NCI-H146 treated with DMSO at 0.1 percent for 48 hours (cell line): ENCODE measurements at regions not wholly inside any gene's neighbourhood (a gene's known extent, or its start where the extent isn't known, plus 50 kb on each side); places are given as distances from the start of the nearest gene placed in this dataset.

Source experiments
- DNase-seq: peaks from one replicate; lab custom pipeline; 2025; ENCODE audit not compliant: unreplicated experiment; lab: John Stamatoyannopoulos, UW

DNA sequence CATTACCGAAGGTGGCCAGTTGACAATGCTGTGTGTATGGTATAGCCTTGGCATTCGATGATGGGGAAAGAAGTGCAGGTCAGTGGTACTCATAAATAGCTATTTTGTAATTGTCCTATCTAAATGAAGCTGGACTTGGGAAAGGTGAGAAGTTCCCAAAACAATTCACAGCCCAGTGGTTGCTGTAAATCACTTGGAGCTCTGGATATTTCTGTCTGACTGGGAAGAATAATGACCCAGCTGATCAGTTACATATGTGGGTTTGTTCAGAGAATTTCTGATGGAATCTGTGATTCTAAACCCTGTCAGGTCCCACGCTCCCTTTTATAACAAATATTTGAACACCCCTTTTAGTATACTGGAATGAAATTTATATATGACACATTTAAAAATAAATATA, 133.9 kb upstream of the PFN2 start:
- no peak for DNase-seq

DNA sequence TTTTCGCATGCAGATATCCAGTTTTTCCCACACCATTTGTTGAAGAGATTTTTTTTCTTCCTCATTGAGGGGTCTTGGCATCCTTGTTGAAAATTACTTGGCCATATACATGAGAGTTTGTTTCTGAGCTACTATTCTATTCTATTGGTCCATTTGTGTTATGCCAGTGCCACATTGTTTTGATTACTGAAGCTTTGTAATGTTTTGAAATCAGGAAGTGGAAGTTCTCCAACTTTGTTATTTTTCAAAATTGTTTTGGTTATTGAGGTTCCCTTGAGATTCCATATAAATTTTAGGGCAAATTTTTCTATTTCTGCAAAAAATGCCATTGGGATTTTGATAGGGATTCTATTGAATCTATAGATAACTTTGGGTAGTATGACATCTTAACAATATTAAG, 130.3 kb upstream of the PFN2 start:
- DNase-seq, result no peak

DNA sequence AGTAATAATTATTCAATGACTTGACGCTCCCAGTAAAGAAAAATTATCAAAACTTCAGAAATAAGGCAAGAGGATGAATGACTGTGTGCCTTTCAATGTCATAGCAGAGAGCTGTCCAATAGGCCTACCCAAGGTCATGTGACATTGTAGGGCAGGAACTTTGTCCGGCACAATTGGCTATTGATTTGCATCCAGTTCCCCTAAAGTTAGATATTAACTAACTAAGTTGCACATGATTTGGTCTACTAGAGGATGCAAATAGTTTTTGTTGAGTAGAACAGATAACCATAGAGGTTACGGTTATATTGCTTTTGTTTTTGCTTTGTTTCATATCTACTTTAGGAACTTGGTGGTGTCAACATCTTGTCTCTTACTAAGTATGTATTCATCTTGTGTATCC, 127.9 kb upstream of the PFN2 start:
- no peak for DNase-seq

DNA sequence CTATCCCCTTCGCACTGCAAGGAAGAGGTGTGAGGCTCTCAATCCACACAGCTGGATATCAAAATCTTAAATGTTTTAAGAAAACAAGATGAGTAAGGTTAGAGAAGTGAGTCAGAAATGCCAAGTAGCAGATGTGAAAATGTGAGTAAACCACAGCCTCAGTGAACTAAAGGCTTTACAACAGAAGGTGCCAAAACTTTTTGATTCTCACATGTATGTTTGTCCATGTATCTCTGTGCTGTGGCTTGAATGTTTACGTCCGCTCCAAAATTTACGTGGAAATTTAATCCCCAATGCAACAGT, 126.8 kb upstream of the PFN2 start:
- DNase-seq, result no peak

DNA sequence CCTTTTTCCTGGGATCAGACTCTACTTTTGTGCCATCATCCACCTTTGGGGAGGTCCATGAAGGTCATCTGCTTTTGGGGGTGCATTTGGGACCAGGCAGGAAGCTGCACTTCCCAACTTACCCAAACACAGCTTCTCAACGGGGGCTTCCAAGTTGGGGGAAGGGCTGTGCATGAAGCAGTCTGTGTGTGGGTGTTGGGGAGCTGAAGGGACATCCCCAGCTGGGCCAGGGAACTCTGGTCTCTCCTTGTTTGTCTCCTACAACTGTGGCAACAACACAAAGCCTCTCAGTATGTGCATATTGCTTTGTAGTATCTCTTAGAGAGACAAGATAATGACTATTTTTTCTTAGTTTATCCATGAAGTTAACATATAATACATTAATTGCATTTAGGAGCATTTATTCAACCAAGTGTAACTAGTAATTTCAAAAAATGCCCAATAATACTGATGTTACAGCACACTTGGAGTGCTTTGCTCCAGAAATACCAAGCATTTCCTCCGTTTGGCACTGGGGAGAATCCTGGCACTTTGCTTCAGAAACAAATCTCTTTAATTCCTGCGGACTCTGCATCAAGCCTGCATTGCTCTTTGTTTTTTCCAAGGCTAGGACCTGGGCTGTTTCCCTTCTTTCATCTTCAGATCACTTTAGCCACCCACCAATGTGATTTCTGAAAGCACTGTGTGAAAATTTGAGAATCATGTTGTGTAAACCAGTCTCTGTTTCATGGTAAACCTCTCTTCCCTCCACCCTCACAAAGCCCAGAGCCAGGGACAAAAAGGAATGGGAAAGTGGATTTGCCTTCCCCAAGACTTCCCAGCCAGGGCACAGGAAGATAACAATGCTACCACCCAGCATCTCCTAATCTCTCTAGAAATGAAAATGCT, 126.2 kb upstream of the PFN2 start:
- no peak for DNase-seq

DNA sequence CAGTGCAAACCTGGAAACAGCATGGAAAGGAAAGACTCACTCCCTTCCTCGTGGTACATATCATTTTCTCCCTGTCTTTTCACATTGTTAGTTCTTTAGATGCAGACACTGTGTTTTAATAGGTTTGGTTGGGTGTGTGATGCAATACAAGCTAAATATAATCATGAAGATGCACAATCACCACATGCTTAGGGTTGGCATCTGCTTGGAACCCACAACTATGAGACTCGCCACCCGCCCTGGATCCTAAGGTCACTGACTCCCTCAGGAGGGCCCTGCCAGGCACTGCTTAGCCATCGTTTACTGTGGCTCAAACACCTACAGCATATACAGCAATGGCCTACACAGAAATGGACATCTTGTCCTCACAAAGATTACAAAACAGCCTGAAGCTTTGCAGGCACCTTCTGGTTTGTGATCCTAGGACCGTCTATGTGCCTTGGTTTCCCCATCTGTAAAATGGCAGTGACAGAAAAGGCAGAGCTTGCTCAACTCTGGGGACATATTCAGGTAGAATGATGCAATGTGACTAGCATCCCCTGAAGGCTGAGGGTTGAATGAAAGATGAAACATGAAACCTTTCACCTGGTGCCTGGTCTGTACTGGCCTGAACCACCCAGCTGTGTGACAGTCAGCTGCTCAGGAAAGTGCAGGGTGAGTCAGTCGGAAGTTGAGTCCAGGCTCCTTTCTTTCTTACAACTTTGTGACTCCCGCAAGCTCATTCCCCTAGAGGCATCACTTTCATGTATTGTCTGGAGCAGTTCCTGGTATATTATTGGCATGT, 123.6 kb upstream of the PFN2 start:
- peak; percentile 95 for DNase-seq

DNA sequence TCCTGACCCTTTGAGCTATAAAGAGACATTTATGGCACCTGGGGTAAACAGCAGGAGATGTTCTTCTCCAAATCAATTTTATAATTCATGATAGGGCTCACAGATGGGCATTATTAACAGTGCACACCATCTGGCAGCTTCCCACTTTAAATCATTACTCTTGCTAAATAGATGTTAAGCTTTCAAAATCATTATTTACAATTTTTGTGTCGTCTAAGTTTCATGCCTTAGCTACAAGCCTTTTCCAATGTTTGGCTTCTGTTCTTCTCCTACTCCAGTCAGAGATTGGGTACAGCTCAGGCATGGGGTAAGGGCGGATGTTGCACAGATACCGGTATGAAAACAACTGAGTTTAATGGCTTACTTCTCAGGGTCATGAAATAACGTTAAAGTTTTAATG, 120.9 kb upstream of the PFN2 start:
- DNase-seq, result no peak

DNA sequence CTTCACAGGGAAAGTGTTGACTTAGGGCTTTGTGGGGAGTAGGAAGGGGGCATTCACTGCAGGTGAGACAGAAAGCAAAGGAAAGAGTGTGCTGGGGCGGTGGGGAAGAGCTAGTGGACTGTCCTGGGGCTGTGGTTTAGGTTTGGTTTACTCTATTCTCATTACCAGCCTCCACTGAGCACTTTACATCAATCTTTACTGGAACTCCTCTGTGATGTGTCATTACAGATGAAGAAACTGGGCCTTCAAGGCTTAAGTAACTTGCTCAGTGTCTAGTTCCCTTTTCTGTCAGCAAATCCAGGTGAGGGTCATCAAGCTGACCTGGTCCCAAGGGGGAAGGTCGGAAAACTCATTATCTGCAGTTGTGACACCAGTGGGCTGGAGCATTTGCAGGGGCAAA, 120.2 kb upstream of the PFN2 start:
- DNase-seq, result no peak

DNA sequence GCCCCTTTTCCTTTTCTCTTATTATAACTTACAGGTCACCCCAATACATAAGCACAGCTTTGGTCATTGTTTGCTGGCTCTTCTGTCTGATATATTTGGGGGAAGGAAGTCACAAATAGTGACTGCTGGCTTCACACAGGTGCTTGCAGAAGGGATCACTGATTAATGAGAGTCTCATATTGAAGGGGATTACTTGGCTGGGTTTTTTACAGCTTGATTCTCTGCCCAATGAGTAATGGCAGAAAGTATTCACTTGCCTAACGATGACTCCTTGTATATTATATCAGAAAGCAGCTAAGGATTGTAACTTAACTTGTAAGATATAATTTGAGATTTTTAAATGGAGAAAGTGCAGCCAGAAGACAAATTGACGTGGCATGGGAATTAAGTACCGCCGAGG, 119.3 kb upstream of the PFN2 start:
- no peak for DNase-seq

DNA sequence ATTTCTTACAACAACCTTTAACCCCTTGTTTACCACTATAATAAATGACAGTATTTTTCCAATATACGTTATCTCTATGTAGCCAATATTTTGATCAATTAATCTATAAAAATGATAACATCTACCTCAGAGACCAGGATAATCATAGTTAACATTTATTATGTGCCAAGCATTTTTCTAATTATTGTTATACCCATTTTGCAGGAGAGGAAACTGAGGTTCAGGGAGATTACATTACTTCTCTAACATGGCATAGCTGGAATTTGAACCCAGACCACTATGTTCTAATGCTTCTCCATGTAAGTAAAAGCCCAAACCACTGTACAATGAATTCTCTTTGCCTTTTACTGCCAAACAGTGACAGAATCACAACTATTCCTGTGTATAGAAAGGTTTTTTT, 113.4 kb upstream of the PFN2 start:
- no peak for DNase-seq

DNA sequence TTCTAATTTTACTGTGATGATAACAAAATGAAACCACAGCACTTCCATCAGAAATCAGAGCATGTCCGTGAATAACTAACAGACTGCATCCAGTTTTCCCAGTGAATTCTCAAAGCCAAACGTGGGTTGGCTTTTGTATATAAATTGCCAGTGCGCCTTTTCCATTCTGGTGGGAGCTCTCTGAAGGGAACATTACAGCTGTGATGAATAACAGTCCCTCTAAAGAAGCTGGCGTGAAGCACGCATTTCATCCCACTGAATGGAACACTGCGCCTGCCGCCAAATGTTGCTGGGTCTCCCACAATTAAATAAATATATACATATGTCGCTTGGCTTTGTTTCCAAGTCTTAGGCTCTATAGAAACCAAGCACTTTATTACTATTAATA, 113.0 kb upstream of the PFN2 start:
- DNase-seq, result no peak

DNA sequence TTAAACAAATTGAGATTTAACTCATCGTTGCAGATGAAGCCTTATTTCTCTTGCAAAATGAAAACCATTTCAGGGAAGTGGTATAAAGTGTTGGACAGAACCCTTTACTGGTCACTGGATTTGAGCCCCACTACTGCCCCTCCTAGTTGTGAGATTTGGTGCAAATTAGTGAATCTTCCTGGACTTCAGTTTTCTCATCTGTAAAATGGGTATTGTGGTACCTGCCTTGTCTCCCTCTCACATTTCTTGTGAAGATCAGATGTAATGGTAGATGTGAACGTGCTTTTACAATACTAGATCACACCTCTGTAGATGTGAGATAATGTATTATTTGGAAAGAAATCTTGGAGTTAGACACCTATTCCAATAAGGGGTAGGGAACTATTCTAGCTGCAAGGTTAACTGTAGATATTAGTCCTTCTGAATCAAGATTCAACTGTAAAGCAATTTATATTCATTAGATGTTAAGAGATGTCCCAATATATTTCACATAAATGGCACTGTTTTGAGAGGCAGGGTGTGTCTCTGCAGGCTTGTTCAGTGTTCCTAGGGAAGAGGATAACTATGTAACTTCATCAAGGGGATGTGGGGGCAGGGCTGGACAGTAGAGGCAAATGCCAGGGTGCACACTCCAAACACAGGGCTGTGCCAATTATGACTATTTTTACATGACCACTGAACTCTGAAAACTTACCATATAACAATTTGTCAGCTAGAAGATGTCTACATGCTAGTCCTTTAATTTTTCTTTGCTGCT, 112.4 kb upstream of the PFN2 start:
- DNase-seq, result no peak

DNA sequence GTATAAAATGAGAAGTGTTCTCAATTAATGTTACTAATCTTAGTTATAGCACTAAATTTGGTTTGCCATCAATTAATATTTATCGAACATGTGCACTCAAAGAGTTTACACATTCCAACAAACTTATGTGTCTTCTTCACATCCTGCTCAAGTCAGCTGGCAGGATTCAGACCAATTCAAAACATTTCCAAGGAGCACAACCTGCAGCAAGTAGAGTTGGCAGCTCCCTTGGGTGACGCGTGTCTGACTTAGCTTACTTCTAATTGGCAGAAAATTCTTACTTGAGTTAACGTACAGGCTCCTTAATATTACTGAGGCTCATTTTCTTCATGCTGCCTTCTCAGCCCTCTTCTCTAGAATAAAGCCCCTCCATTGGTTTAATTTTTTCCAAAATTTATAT, 110.4 kb upstream of the PFN2 start:
- DNase-seq, result no peak

DNA sequence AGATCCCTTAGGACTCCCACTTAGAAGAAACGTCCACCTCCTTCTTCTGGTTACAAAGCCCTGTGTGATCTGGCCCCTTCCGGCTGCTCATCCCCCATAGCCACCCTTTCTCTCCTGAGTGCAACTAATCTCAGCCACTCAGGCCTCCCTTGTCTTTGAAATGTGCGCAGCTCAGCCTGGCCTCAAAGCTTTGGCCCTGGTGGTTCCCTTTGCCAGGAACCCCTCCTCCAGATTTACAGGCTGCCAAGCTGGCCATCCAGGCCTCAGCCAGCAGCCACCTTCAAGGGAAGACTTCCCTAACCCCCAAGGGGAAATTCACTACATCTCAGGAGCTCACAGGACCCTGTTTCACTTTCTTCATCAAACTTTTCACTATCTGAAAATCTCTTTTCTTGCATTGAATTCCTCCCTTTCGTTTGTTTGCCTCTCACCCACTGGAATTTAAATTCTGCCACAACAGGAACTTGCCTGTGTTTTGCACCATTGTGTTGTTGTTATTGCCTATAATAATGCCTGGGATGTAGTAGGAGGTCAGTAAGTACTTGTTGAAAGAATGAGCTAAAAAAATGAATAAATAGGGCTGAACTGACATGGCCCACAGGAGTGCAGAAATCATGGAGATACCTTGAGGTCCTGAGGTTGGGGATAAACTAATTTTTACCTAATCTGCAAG, 109.5 kb upstream of the PFN2 start:
- DNase-seq, result no peak

DNA sequence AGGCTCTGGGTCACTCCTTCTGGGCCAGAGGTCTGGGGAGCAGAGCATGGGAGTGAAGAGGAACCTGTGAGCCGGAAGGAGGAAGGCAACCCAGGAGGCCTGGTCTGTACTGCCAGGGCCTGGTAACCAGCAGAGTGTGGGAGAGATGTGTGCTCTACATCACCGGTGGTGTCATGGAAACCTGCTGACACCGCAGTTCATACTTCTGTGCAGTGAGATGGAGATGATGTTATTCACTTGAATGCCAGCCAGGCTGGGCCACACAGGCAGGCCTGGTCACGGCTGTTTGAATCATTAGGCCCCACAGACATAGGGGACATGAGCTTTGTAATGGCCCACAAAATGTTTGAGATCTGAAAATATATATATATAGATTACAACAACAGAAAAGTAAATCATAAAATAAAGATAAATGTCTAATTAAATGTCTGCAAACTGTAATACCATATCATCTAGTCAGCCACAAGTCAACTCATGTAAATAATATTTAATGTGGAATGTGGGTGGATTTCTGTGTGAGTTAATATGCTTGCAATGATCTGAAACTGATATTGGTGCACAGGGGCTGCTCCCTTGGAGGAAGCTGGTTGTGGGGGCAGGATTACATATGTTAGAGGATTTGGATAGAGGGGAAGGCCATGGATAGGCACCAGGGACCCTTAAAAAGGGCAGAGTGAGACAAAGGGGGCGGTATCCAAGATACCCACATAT, 108.5 kb upstream of the PFN2 start:
- no peak for DNase-seq

DNA sequence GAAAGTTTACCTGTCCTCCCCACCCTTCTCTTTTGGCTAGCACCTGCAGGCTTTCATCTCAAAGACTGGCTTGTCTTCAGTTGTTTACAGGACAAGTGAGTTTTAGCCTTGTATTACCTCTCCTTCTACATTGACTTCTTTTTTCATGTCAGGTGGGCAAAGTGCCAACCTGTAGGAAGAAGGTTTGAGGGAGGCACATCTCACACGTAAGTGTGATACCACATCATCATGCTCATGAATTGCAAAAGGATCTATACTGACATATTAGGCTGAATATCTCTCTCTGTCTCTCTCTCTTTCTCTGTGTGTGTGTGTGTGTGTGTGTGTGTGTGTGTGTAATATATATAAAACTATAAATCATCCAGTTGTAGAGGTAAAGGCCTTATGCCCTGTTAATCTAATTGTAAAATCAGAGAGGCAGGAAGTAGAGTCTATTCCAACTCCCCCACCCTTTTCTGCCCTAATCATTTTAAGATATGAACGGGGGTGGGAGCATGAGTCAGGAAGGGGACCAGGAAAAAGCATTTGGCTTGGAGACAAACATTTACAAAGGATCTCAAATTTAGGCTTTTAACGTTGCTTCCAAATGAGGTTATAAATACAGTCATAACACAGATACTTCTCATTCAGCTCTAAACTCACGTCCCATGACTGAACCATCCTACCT, 107.0 kb upstream of the PFN2 start:
- no peak for DNase-seq

DNA sequence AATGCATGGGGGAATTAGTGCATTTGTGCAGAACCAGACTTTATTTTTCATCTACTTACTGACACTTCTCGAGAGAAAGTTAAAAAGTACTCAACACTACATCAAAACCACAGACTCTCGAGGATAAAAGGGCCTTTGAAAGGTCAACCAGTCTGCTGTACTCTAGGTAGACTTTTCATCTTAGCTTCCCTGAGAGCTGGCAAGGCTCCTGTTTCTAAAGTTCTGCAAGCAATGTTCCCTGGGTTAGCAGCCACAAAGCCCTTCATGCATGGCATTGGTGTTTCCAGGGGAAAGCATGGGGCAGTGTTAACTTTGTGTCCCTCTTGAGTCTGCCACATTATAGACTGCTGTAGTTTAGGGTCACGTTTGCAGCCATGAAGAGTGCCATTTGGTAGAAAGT, 106.4 kb upstream of the PFN2 start:
- no peak for DNase-seq

DNA sequence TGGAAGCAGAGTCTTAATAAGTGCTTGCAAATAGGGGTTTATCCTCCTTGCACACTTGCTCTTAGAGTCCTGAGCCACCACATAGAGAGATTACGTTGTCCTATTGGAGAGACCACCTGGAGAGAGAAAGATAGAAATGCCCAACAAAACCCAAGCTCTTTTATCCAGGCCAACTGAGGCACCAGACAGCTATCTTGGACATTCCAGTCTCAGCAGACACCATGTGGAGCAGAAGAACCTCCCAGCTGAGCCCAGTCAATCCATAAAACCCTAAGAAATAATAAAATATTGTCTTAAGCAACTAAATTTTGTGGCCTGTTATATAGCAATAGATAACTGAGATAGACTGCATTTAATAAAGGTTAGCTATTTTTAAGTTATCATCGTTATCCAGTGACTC, 105.7 kb upstream of the PFN2 start:
- no peak for DNase-seq

DNA sequence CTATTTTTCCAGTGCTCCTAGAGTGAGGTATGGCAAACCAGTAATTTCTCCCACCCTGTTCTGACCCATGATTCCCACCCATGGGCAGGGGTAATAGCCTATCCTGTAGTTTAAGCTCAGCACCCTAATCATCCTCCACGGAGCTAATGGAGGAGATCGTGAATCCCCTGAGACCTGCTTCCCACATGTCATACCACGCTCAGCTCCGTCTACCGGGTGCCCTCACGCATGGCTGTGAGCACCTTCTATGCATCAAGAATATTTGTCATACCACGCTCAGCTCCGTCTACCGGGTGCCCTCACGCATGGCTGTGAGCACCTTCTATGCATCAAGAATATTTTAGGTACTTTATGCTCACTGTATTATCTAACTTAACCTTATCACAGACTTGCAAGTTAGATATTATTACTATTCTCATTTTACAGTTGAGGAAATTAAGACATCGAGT, 104.7 kb upstream of the PFN2 start:
- no peak for DNase-seq
